ENCODE measurements at regions not wholly inside any gene's neighbourhood (a gene's known extent, or its start where the extent isn't known, plus 50 kb on each side); places are given as distances from the start of the nearest gene placed in this dataset.
"Not testable (repeated sequence)": the region's sequence is repeated elsewhere in the genome, so short reads cannot be mapped to it uniquely, and the experiment has no call there.

GRCh38 chr6:67133973-67134372 lies 1426.9 kb upstream of the EYS start:
- no peak for DNase-seq

GRCh38 chr6:67131827-67132226 lies 1424.8 kb upstream of the EYS start:
- no peak for DNase-seq

GRCh38 chr6:67129780-67130179 lies 1422.8 kb upstream of the EYS start:
- no peak for DNase-seq

GRCh38 chr6:67127041-67127440 lies 1420.0 kb upstream of the EYS start:
- DNase-seq = no peak

- no peak for DNase-seq
Observed at GRCh38 chr6:67121115-67121514, 1414.1 kb upstream of the EYS start.

GRCh38 chr6:67112120-67112519 lies 1405.1 kb upstream of the EYS start:
- DNase-seq = no peak

- DNase-seq = no peak
Observed at GRCh38 chr6:67102743-67103142, 1395.7 kb upstream of the EYS start.

GRCh38 chr6:67095618-67096226 lies 1388.7 kb upstream of the EYS start:
- not testable (repeated sequence) for DNase-seq

GRCh38 chr6:67094431-67094946 lies 1387.5 kb upstream of the EYS start:
- no peak for DNase-seq

- no peak for DNase-seq
Observed at GRCh38 chr6:67073938-67074337, 1366.9 kb upstream of the EYS start.

GRCh38 chr6:67068781-67069180 lies 1361.8 kb upstream of the EYS start:
- no peak for DNase-seq

- DNase-seq = no peak
Observed at GRCh38 chr6:67064323-67064722, 1357.3 kb upstream of the EYS start.

GRCh38 chr6:67047996-67048395 lies 1341.0 kb upstream of the EYS start:
- no peak for DNase-seq

GRCh38 chr6:67045076-67045475 lies 1338.0 kb upstream of the EYS start:
- DNase-seq = no peak

- DNase-seq = no peak
Observed at GRCh38 chr6:67031451-67031850, 1324.4 kb upstream of the EYS start.

- no peak for DNase-seq
Observed at GRCh38 chr6:67030861-67031260, 1323.8 kb upstream of the EYS start.

- no peak for DNase-seq
Observed at GRCh38 chr6:67016921-67017460, 1310.0 kb upstream of the EYS start.

- DNase-seq = no peak
Observed at GRCh38 chr6:67011441-67011840, 1304.4 kb upstream of the EYS start.

GRCh38 chr6:67009818-67010217 lies 1302.8 kb upstream of the EYS start:
- DNase-seq = no peak

- DNase-seq = no peak
Observed at GRCh38 chr6:67003844-67004243, 1296.8 kb upstream of the EYS start.

- no peak for DNase-seq
Observed at GRCh38 chr6:67000121-67000520, 1293.1 kb upstream of the EYS start.

- DNase-seq = not testable (repeated sequence)
Observed at GRCh38 chr6:66997579-66997978, 1290.6 kb upstream of the EYS start.

- DNase-seq = no peak
Observed at GRCh38 chr6:66995669-66996068, 1288.6 kb upstream of the EYS start.

GRCh38 chr6:66993708-66994107 lies 1286.7 kb upstream of the EYS start:
- DNase-seq = not testable (repeated sequence)

GRCh38 chr6:66993272-66993671 lies 1286.2 kb upstream of the EYS start:
- DNase-seq = no peak
